Smooth muscle cell (in vitro differentiated cells): ENCODE measurements at regions not wholly inside any gene's neighbourhood (a gene's known extent, or its start where the extent isn't known, plus 50 kb on each side); places are given as distances from the start of the nearest gene placed in this dataset.

Source experiments
- DNase-seq: peaks from one replicate; lab custom pipeline; 2025; ENCODE audit not compliant: unreplicated experiment; lab: John Stamatoyannopoulos, UW
- H2AFZ ChIP-seq: fragments of 200-600 bp; sonication (generic); 2 replicates; pipeline ENCODE4 v1.6.0; 2016; ENCODE audit warnings: antibody characterized with exemption, low read depth, mild to moderate bottlenecking
- H3F3A ChIP-seq: fragments of 200-600 bp; sonication (generic); 2 replicates; pipeline ENCODE4 v1.6.0; 2017; ENCODE audit warnings: antibody characterized with exemption, low read depth
- H3K27ac ChIP-seq: fragments of 200-600 bp; sonication (generic); 2 replicates; pipeline ENCODE4 v1.5.1; 2016; ENCODE audit warnings: low read depth, mild to moderate bottlenecking
- H3K27me3 ChIP-seq: fragments of 200-600 bp; sonication (generic); 2 replicates; pipeline ENCODE4 v1.6.1; 2016; ENCODE audit warnings: low read depth, mild to moderate bottlenecking
- H3K36me3 ChIP-seq: fragments of 200-600 bp; sonication (generic); 2 replicates; pipeline ENCODE4 v1.5.1; 2016; ENCODE audit warnings: low read depth
- H3K4me1 ChIP-seq: fragments of 200-600 bp; sonication (generic); 2 replicates; pipeline ENCODE4 v1.5.1; 2016; ENCODE audit warnings: low read depth
- H3K4me2 ChIP-seq: fragments of 200-600 bp; sonication (generic); 2 replicates; pipeline ENCODE4 v1.6.0; 2016; ENCODE audit warnings: mild to moderate bottlenecking
- H3K4me3 ChIP-seq: fragments of 200-600 bp; sonication (generic); 2 replicates; pipeline ENCODE4 v1.5.1; 2016; ENCODE audit warnings: mild to moderate bottlenecking
- H3K79me2 ChIP-seq: fragments of 200-600 bp; sonication (generic); 2 replicates; pipeline ENCODE4 v1.6.0; 2016; ENCODE audit warnings: low read depth, mild to moderate bottlenecking
- H3K9ac ChIP-seq: fragments of 200-600 bp; sonication (generic); 2 replicates; pipeline ENCODE4 v1.6.0; 2016; ENCODE audit warnings: low read depth
- H3K9me3 ChIP-seq: fragments of 200-600 bp; sonication (generic); replicated peaks from 2 replicates; pipeline ENCODE4 v1.5.1; 2016; ENCODE audit warnings: low read depth
- H4K20me1 ChIP-seq: fragments of 200-600 bp; sonication (generic); 2 replicates; pipeline ENCODE4 v1.6.0; 2016; ENCODE audit warnings: low read depth
- CTCF ChIP-seq: fragments of 200-600 bp; sonication (generic); IDR thresholded peaks from 2 replicates; pipeline ENCODE4 v1.5.1; 2017; ENCODE audit warnings: borderline replicate concordance, mild to moderate bottlenecking, antibody characterized with exemption; ENCODE audit not compliant: insufficient read depth, poor library complexity, severe bottlenecking
- WGBS: methylation state at CpG from one replicate; pipeline ENCODE4 v1.1.7; 2016; ENCODE audit warnings: low lambda C conversion rate; 5-methylcytosine and 5-hydroxymethylcytosine counted together

- Histone ChIP-seq H2AFZ (no peak overlapping the region), H3K4me2 (peak overlapping the region; percentile 74), H3K36me3 (no peaks in the 10 kb centered on the region), H3K27ac (peak overlapping the region; percentile 61), H3K4me3 (no peak overlapping the region), H4K20me1 (no peaks in the 10 kb centered on the region), H3F3A (no peaks in the 10 kb centered on the region), H3K9ac (no peak overlapping the region), H3K4me1 (peaks cover 14% of the 10 kb centered on the region), H3K27me3 (no peaks in the 10 kb centered on the region), H3K9me3 (no peaks in the 10 kb centered on the region), H3K79me2 (no peaks in the 10 kb centered on the region)
- 14% methylated on average over 6 of the region's 6 CpGs for WGBS
- no peak for TF ChIP-seq CTCF
- no peak for DNase-seq
Observed at GRCh38 chr10:43857206-43857930, 208.7 kb upstream of the ZNF32 start.

- Histone ChIP-seq H3K4me1 (peaks cover 14% of the 10 kb centered on the region), H3K9me3 (no peaks in the 10 kb centered on the region), H3K4me2 (no peak overlapping the region), H3K27ac (no peak overlapping the region), H3K79me2 (no peaks in the 10 kb centered on the region), H4K20me1 (no peaks in the 10 kb centered on the region), H3K4me3 (no peak overlapping the region), H3K27me3 (no peaks in the 10 kb centered on the region), H3K9ac (no peak overlapping the region), H2AFZ (no peak overlapping the region), H3F3A (no peaks in the 10 kb centered on the region), H3K36me3 (no peaks in the 10 kb centered on the region)
- no peak for DNase-seq
- TF ChIP-seq CTCF, result no peak
- WGBS, result 93% methylated on average over 5 of the region's 5 CpGs
Observed at GRCh38 chr10:43856299-43856698, 207.6 kb upstream of the ZNF32 start.

GRCh38 chr10:43855667-43856210 is 207.1 kb upstream of the ZNF32 start:
- H3K4me1 ChIP-seq, result peaks cover 14% of the 10 kb centered on the region

More at GRCh38 chr10:43855667-43856210, 207.1 kb upstream of the ZNF32 start:
- no peaks in the 10 kb centered on the region for H3K79me2 ChIP-seq
- H3K4me3 ChIP-seq, result no peak overlapping the region
- 33% methylated on average over 4 of the region's 4 CpGs for WGBS
- no peaks in the 10 kb centered on the region for H3F3A ChIP-seq
- DNase-seq, result no peak
- H3K36me3 ChIP-seq, result no peaks in the 10 kb centered on the region
- H3K9me3 ChIP-seq, result no peaks in the 10 kb centered on the region
- TF ChIP-seq CTCF, result no peak
- no peaks in the 10 kb centered on the region for H3K27me3 ChIP-seq
- H3K27ac ChIP-seq, result no peak overlapping the region
- no peak overlapping the region for H2AFZ ChIP-seq
- H3K9ac ChIP-seq, result no peak overlapping the region
- no peak overlapping the region for H3K4me2 ChIP-seq
- H4K20me1 ChIP-seq, result no peaks in the 10 kb centered on the region
